ENCODE measurements at regions not wholly inside any gene's neighbourhood (a gene's known extent, or its start where the extent isn't known, plus 50 kb on each side); places are given as distances from the start of the nearest gene placed in this dataset.

GRCh38 chr10:29089091-29089490, 199.8 kb upstream of the LYZL1 start:
- Histone ChIP-seq H3K4me1 (ENCODE audit: control insufficient read depth, insufficient read depth, low read length) (no peaks in the 10 kb centered on the region), H3K79me2 (ENCODE audit: control insufficient read depth, insufficient read depth, low read length) (no peaks in the 10 kb centered on the region), H3K27ac (ENCODE audit: control insufficient read depth, insufficient read depth) (no peak overlapping the region), H3K4me2 (ENCODE audit: control insufficient read depth, insufficient read depth) (no peak overlapping the region), H4K20me1 (ENCODE audit: control insufficient read depth, insufficient read depth) (no peaks in the 10 kb centered on the region), H3K27me3 (replicated peaks in 1 of 2; ENCODE audit: control insufficient read depth in 2 of 2, insufficient read depth in 2 of 2, low read length in 1 of 2) (no peaks in the 10 kb centered on the region), H3K9ac (ENCODE audit: control insufficient read depth, insufficient read depth, low read length) (no peak overlapping the region), H3K4me3 (no peak overlapping the region), H2AFZ (ENCODE audit: control insufficient read depth, low read depth, low read length) (no peak overlapping the region), H3K9me3 (replicated peaks; ENCODE audit: control insufficient read depth, insufficient read depth, low read length) (no peaks in the 10 kb centered on the region), H3K36me3 (ENCODE audit: control insufficient read depth in 2 of 2, insufficient read depth in 2 of 2, low read length in 1 of 2) (no peaks in the 10 kb centered on the region)
- FAIRE-seq: no peak
- intact Hi-C loops (cut with micrococcal nuclease; ENCODE audit: unreplicated experiment): no loop called here
- TF ChIP-seq ZNF24 (IDR thresholded peaks at IDR 0.05): no peak
- no peak for TF ChIP-seq EZH2 (IDR thresholded peaks at IDR 0.05; ENCODE audit: borderline replicate concordance, control insufficient read depth, low read depth, low read length)
- TF ChIP-seq FOS (IDR thresholded peaks at IDR 0.05; ENCODE audit: borderline replicate concordance, extremely low read depth, insufficient read length): no peak
- no peak for TF ChIP-seq STAT3 (IDR thresholded peaks at IDR 0.05; ENCODE audit: low read depth, low read length)
- TF ChIP-seq RFX5 (IDR thresholded peaks at IDR 0.05; ENCODE audit: low read depth, low read length): no peak
- no peak for TF ChIP-seq NFXL1 (IDR thresholded peaks at IDR 0.05; ENCODE audit: borderline replicate concordance)
- no peak for TF ChIP-seq MEF2B (IDR thresholded peaks at IDR 0.05; ENCODE audit: partially characterized antibody, poor library complexity, severe bottlenecking)
- no peak for TF ChIP-seq SPI1 (IDR thresholded peaks at IDR 0.05; ENCODE audit: borderline replicate concordance, insufficient read depth, low read depth, low read length)
- no peak for TF ChIP-seq RB1 (IDR thresholded peaks at IDR 0.05; ENCODE audit: borderline replicate concordance)
- no peak for TF ChIP-seq ZBTB33 (IDR thresholded peaks at IDR 0.05)
- no peak for TF ChIP-seq RELA (IDR thresholded peaks at IDR 0.05; ENCODE audit: borderline replicate concordance, partially characterized antibody)
- ChIA-PET CTCF (no interaction called here), POLR2A (no interaction called here), SMC1A (ENCODE audit: uncharacterized antibody, unreplicated experiment) (no interaction called here), RAD21 (ENCODE audit: unreplicated experiment) (no interaction called here)
- WGBS (ENCODE audit: insufficient coverage, insufficient replicate concordance, low lambda C conversion rate, missing lambda C conversion rate): 71% methylated on average over 2 of the region's 2 CpGs
- no TSS peak for BruUV-seq (replicated peaks)
- in situ Hi-C loops (cut with MboI): no loop called here
- no peak for ATAC-seq
- DNase-seq (ENCODE audit: low read depth, low spot score): no peak

Measured in GM12878 (cell line).